Liver (tissue), 8 donors: ENCODE measurements at regions not wholly inside any gene's neighbourhood (a gene's known extent, or its start where the extent isn't known, plus 50 kb on each side); places are given as distances from the start of the nearest gene placed in this dataset.

Source experiments
- DNase-seq: peaks from one replicate; pipeline ENCODE4 v3.0.0-alpha.2; 2017; ENCODE audit warnings: low spot score
- H3K27ac ChIP-seq, 2 donors: one replicate each; pipeline ENCODE4 v1.7.0; 2013; ENCODE audit warnings: inconsistent platforms in 2 of 2, low read length in 2 of 2, control low read depth in 1 of 2, low read depth in 1 of 2, mild to moderate bottlenecking in 1 of 2
- H3K27me3 ChIP-seq, 4 donors: one replicate each; pipeline versions ENCODE4 v1.6.1 to v1.7.0; 2013; ENCODE audit warnings: low read length in 3 of 4, inconsistent platforms in 1 of 4, mild to moderate bottlenecking in 1 of 4, moderate library complexity in 1 of 4; ENCODE audit not compliant: control insufficient read depth in 4 of 4, insufficient read depth in 4 of 4
- H3K36me3 ChIP-seq, 4 donors: one replicate each; pipeline versions ENCODE4 v1.6.1 to v1.7.0; 2013; ENCODE audit warnings: low read length in 3 of 4, mild to moderate bottlenecking in 3 of 4, low read depth in 1 of 4, moderate library complexity in 1 of 4; ENCODE audit not compliant: control insufficient read depth in 4 of 4, insufficient read depth in 3 of 4
- H3K4me1 ChIP-seq, 4 donors: one replicate each; pipeline versions ENCODE4 v1.6.1 to v1.7.0; 2013; ENCODE audit warnings: low read length in 3 of 4, mild to moderate bottlenecking in 3 of 4, moderate library complexity in 1 of 4; ENCODE audit not compliant: control insufficient read depth in 4 of 4, insufficient read depth in 4 of 4
- H3K4me3 ChIP-seq, 3 donors: one replicate each; pipeline versions ENCODE4 v1.6.1 to v1.7.0; 2013; ENCODE audit warnings: low read length in 3 of 3, control low read depth in 1 of 3, low read depth in 1 of 3, mild to moderate bottlenecking in 1 of 3
- H3K9ac ChIP-seq, 2 donors: one replicate each; pipeline ENCODE4 v1.7.0; 2013; ENCODE audit warnings: low read length in 2 of 2, mild to moderate bottlenecking in 2 of 2, moderate library complexity in 2 of 2, control low read depth in 1 of 2, low read depth in 1 of 2
- H3K9me3 ChIP-seq, 4 donors: one replicate each; pipeline versions ENCODE4 v1.6.1 to v1.7.0; 2013; ENCODE audit warnings: low read length in 3 of 4; ENCODE audit not compliant: control insufficient read depth in 4 of 4
- ATF3 ChIP-seq: IDR thresholded peaks from 2 replicates; pipeline ENCODE4 v1.6.1; 2016; ENCODE audit warnings: antibody characterized with exemption
- EGR1 ChIP-seq, 2 donors: IDR thresholded peaks; 2 replicates each; pipeline ENCODE4 v1.6.1; 2016 to 2018; ENCODE audit warnings: antibody characterized with exemption in 2 of 2, low read depth in 2 of 2
- FOXA1 ChIP-seq: IDR thresholded peaks from 2 replicates; pipeline ENCODE4 v1.6.1; 2016; ENCODE audit warnings: antibody characterized with exemption
- FOXA2 ChIP-seq: IDR thresholded peaks from 2 replicates; pipeline ENCODE4 v1.6.1; 2016; ENCODE audit warnings: antibody characterized with exemption
- GABPA ChIP-seq, 2 donors: IDR thresholded peaks in 1 of 2; conservative IDR thresholded peaks in 1 of 2; 2 replicates each; pipeline ENCODE4 v1.6.1; 2016; ENCODE audit warnings: antibody characterized with exemption in 2 of 2, mild to moderate bottlenecking in 1 of 2, moderate library complexity in 1 of 2
- JUND ChIP-seq, 2 donors: IDR thresholded peaks; 2 replicates each; pipeline ENCODE4 v1.6.1; 2016; ENCODE audit warnings: antibody characterized with exemption in 2 of 2
- RAD21 ChIP-seq, 2 donors: IDR thresholded peaks; 2 replicates each; pipeline ENCODE4 v1.6.1; 2016; ENCODE audit warnings: antibody characterized with exemption in 2 of 2, mild to moderate bottlenecking in 2 of 2
- SP1 ChIP-seq: IDR thresholded peaks from 2 replicates; pipeline ENCODE4 v1.6.1; 2018; ENCODE audit warnings: antibody characterized with exemption, mild to moderate bottlenecking
- TAF1 ChIP-seq: conservative IDR thresholded peaks from 2 replicates; pipeline ENCODE4 v1.6.1; 2016; ENCODE audit warnings: antibody characterized with exemption, mild to moderate bottlenecking
- ZBTB33 ChIP-seq: IDR thresholded peaks from 2 replicates; pipeline ENCODE4 v1.6.1; 2016; ENCODE audit warnings: antibody characterized with exemption
- WGBS: extraction: QIAGEN DNeasy Blood & Tissue Kit; methylation state at CpG from one replicate; pipeline ENCODE4 v1.1.7; 2013; 5-methylcytosine and 5-hydroxymethylcytosine counted together
- TF ChIP-seq, protein P1 (sequence below): IDR thresholded peaks from 2 replicates; pipeline ENCODE4 v1.6.1; 2016; ENCODE audit warnings: antibody characterized with exemption, mild to moderate bottlenecking
- TF ChIP-seq, protein P2 (sequence below): IDR thresholded peaks from 2 replicates; pipeline ENCODE4 v1.6.1; 2016; ENCODE audit warnings: antibody characterized with exemption
- TF ChIP-seq, protein P3 (sequence below): fragments of 150-350 bp; IDR thresholded peaks from 2 replicates; pipeline ENCODE4 v1.5.1; 2017; ENCODE audit warnings: improper control_type of control experiment, low read depth, low read length; ENCODE audit not compliant: missing input control
- donor health status: healthy.
- donor health status: healthy.
- donor health status: healthy.
- donor health status: healthy.
- donor health status: healthy.

DNA sequence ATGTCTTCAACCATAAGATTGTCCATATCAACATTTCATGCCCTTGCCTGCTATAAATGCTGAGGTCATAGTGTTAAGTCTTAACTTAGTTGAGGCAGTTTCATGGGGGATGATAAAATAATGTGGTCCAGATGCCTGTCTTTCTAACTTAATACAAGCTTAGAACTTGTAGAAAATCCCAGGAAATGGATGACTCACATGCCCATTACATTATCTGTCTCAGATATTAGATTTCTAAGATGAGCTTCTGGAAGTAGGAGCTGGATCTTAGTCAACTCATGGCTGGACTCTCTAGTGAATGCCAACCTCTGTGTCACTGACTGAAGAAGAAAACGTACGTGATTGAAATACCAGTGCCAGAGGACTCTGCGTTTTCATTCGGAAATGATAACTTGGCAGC lies 797.5 kb upstream of the EEF2KMT start (continued):
- TF ChIP-seq, protein P1, sequence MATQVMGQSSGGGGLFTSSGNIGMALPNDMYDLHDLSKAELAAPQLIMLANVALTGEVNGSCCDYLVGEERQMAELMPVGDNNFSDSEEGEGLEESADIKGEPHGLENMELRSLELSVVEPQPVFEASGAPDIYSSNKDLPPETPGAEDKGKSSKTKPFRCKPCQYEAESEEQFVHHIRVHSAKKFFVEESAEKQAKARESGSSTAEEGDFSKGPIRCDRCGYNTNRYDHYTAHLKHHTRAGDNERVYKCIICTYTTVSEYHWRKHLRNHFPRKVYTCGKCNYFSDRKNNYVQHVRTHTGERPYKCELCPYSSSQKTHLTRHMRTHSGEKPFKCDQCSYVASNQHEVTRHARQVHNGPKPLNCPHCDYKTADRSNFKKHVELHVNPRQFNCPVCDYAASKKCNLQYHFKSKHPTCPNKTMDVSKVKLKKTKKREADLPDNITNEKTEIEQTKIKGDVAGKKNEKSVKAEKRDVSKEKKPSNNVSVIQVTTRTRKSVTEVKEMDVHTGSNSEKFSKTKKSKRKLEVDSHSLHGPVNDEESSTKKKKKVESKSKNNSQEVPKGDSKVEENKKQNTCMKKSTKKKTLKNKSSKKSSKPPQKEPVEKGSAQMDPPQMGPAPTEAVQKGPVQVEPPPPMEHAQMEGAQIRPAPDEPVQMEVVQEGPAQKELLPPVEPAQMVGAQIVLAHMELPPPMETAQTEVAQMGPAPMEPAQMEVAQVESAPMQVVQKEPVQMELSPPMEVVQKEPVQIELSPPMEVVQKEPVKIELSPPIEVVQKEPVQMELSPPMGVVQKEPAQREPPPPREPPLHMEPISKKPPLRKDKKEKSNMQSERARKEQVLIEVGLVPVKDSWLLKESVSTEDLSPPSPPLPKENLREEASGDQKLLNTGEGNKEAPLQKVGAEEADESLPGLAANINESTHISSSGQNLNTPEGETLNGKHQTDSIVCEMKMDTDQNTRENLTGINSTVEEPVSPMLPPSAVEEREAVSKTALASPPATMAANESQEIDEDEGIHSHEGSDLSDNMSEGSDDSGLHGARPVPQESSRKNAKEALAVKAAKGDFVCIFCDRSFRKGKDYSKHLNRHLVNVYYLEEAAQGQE, result no peak
- no peak for TF ChIP-seq SP1

DNA sequence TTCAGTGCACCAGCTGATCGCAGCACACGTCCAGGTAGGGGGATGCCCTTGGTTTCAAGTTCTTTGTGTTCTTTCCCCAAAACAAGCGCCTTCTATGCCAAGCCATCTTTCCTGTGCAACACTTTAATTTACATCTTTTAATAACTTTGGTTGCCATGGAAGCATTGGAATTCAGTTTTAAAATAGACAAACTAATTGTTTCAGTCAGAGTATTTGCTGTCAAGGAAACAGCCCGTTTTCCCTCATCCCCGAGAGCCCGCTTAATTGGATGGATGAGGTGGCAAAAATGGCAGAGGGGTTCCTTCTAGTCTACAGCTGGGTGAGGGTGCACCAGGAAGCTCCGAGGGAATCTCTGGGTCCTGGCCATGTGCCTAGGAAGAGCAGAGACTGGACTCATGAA lies 793.7 kb upstream of the EEF2KMT start:
- H3K4me3 ChIP-seq, result no peak overlapping the region
- WGBS, result 73% methylated on average over 7 of the region's 7 CpGs
- TF ChIP-seq SP1, result no peak
- TF ChIP-seq ATF3, result no peak
- no peak for TF ChIP-seq RAD21 (IDR thresholded peaks at IDR 0.05)
- TF ChIP-seq, protein P1, result no peak
- TF ChIP-seq FOXA2, result no peak
- TF ChIP-seq, protein P2, sequence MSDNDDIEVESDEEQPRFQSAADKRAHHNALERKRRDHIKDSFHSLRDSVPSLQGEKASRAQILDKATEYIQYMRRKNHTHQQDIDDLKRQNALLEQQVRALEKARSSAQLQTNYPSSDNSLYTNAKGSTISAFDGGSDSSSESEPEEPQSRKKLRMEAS, result no peak
- TF ChIP-seq TAF1, result no peak
- TF ChIP-seq, protein P3, sequence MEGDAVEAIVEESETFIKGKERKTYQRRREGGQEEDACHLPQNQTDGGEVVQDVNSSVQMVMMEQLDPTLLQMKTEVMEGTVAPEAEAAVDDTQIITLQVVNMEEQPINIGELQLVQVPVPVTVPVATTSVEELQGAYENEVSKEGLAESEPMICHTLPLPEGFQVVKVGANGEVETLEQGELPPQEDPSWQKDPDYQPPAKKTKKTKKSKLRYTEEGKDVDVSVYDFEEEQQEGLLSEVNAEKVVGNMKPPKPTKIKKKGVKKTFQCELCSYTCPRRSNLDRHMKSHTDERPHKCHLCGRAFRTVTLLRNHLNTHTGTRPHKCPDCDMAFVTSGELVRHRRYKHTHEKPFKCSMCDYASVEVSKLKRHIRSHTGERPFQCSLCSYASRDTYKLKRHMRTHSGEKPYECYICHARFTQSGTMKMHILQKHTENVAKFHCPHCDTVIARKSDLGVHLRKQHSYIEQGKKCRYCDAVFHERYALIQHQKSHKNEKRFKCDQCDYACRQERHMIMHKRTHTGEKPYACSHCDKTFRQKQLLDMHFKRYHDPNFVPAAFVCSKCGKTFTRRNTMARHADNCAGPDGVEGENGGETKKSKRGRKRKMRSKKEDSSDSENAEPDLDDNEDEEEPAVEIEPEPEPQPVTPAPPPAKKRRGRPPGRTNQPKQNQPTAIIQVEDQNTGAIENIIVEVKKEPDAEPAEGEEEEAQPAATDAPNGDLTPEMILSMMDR, result no peak
- no peak for TF ChIP-seq FOXA1
- TF ChIP-seq JUND (IDR thresholded peaks at IDR 0.05), result no peak

DNA sequence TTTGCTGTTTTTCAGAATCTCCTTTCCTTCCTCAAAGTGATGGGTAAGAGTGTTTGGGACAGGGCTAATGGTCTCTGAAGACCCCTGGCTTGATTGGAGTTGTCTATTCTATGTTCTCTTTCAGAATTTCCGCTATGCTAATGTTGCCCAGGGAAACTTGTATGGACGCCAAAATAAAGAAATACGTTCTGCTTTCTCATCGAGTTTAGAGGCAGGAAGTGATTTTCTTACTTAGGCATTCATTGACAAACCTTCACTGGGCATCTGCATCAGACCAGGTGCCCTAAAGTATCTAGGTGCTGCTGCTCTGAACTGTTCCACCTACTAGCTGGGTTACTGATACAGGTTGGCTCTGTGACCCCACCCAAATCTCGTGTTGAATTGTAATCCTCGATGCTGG lies 787.9 kb upstream of the EEF2KMT start:
- Histone ChIP-seq H3K27ac (no peak overlapping the region), H3K9me3 (no peaks in the 10 kb centered on the region), H3K4me3 (no peak overlapping the region), H3K36me3 (no peaks in the 10 kb centered on the region), H3K27me3 (peaks cover 0 to 3% (median 0%) of the 10 kb centered on the region in 4 donors), H3K9ac (no peak overlapping the region), H3K4me1 (no peaks in the 10 kb centered on the region)
- no peak for DNase-seq
- 75% methylated on average over 6 of the region's 6 CpGs for WGBS
- TF ChIP-seq ATF3, result no peak
- TF ChIP-seq, protein P1, result no peak
- no peak for TF ChIP-seq ZBTB33
- TF ChIP-seq SP1, result no peak
- no peak for TF ChIP-seq GABPA (IDR thresholded peaks at IDR 0.05 in 1 of 2, conservative IDR thresholded peaks at IDR 0.05 in 1 of 2)
- no peak for TF ChIP-seq JUND (IDR thresholded peaks at IDR 0.05)
- no peak for TF ChIP-seq RAD21 (IDR thresholded peaks at IDR 0.05)
- no peak for TF ChIP-seq EGR1 (IDR thresholded peaks at IDR 0.05; ENCODE audit: low read depth in 2 of 2)
- no peak for TF ChIP-seq FOXA1

More for the DNA sequence above, 793.7 kb upstream of the EEF2KMT start:
- Histone ChIP-seq H3K27me3 (peaks cover 0 to 6% (median 0%) of the 10 kb centered on the region in 4 donors), H3K36me3 (no peaks in the 10 kb centered on the region), H3K9ac (no peak overlapping the region), H3K27ac (no peak overlapping the region), H3K4me1 (no peaks in the 10 kb centered on the region), H3K9me3 (peaks cover 0 to 2% (median 0%) of the 10 kb centered on the region in 4 donors)
- DNase-seq, result no peak
